Stimulated activated CD4-positive, alpha-beta T cell treated with anti-CD3 and anti-CD28 coated beads, Interleukin-4, amount 100 ng/mL, for 4 hours (primary cell): ENCODE measurements at regions not wholly inside any gene's neighbourhood (a gene's known extent, or its start where the extent isn't known, plus 50 kb on each side); places are given as distances from the start of the nearest gene placed in this dataset.

Experiments
- DNase-seq, 2 experiments: peaks; one replicate each; pipeline ENCODE4 v3.0.0-alpha.2; 2020

DNA sequence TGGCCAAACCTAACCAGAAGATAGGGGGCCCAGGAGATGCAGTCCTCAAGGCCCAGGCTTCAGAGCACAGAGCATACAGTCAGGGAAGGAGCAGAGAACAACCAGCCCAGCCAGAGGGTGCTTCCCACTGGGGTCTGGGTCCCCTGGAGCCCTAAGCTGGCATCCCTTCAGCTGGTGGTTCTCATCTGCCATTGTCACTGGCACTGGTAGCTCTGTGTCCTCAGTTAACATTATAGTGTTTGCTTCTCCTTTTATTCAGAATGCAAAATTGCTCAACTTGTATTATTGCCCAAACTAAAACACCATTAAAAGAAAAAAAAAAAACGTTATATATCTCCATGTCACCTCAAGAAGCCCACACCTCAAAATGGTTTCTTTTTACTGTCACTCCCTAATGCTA lies 219.2 kb downstream of the ENC1 start:
- no peak for DNase-seq

DNA sequence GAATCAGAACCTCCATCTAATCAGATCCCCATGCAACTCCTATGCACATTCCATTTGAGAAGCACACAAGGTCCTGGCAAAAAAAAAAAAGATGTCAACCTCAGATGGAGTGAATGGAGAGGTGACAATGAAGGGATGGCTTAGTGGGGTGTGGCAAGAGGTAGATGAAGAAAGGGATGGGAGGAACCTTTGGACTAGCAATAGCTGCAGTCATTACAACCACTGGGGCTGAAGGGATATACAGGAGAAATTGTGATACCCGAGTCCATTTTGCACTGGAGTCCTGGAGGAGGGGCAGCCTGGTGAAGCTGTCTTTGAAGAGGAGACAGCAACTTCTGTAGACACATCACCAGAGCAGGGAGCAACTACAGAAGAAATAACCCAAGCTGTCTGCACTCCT lies 219.6 kb downstream of the ENC1 start:
- DNase-seq = no peak

DNA sequence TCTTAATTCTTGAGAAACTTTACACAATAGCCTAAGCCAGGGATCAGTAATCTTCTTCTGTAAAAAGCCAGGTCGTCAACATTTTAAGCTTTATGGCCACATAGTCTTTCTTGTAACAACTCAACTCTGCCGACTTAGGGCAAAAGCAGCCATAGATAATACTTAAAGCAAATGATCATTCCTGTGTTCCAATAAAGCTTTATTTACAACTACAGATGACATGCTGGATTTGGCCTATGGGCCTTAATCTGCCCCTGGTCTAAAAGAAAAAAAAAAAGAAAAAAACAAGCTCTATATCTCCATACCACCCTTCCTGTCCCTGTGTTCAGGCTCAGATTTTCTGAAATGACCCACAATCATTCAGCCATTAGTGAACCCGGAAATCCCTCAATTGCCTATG lies 220.3 kb downstream of the ENC1 start:
- DNase-seq = no peak

DNA sequence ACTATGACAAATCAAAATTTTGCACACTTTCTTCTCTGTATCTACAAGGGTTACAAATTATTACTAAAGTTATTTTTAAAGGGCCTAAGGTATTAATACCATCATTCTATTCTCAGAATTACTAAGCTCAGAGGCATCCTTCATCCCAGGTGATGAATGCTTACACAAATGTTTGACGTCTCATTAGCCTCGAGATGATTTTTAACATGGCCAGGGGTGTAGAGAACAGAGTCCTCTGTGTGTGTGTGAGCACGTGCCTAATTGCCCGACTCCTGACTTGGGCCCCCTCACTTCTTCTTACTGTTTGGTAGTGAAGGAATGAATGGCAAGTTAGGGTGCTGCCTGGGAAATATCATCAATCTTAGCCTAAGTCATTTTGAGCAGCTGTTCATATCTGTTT lies 221.1 kb downstream of the ENC1 start:
- no peak for DNase-seq

DNA sequence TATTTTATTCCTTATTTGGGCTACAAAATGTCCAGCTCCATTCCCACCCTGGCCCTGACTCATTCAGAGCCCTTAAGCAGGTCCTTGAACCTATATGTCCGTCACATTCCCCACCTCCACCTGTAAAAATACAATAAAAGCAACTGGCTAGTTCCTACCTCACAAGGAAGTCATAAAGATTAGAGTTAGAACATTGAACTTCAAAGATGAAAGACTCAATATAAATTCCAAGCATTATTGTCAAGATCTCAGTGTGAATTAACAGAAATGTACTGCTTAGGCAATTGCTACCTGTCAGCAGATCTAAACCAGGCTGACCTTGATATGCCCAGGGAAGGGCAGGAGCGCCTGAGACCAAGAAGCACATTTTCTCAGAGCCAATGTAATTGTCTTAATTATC lies 221.8 kb downstream of the ENC1 start:
- no peak for DNase-seq

DNA sequence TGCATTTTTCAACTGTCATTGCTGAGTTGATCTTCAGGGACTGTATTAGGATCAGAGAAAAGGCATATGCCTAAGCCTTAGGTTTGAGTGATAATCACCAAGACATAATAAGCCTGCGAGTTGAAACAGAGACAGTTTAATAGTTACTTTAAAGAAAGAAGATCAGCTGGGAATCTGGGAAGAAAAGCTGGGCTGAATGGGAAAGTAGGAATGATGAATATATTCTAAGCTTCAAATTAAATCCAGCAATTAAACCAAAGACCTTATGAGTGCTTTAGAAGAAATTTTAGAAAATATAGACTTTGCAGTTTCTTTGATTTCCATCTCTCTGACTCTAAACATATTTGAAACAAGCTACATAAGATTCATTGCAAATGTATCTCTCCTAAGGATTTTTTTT lies 222.3 kb downstream of the ENC1 start:
- no peak for DNase-seq

DNA sequence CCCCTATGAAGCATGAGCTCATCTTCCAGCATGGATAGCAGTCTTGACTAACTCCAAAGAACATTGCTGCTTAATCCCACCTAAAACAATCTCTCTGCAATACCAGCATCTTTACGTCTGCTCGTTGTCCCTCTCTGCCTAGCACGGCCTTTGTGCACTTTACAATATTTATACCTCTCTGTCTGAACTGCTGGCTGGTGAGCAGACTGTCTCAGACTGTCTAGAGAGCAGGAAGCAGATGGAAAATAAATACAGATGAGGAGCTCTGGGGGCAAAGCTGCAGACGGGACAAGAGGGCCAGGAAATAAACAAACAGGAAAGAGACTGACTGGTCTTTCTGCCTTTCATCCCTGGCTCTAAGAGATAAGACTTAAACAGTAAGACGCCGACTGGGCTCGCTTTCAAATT lies 224.8 kb downstream of the ENC1 start:
- DNase-seq = no peak

DNA sequence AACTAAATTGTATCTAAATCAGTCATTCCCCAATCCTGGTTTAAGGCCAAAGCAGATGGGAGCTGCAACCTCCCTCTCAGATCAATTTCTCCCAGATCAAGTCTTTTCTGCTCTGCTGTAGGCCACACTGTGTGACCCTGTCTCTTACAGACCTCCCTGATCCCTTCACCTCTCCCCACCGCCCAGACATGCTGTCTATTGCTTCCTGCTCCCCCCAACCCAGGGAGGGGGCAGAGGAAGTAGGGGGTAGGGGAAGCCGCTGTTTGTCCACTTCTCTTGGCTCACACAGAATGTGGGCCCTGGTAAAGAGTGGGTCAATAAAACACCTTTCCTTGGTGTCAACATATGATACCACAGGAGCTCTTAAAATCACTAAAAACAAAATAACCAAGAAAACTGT lies 226.3 kb downstream of the ENC1 start:
- DNase-seq = no peak

DNA sequence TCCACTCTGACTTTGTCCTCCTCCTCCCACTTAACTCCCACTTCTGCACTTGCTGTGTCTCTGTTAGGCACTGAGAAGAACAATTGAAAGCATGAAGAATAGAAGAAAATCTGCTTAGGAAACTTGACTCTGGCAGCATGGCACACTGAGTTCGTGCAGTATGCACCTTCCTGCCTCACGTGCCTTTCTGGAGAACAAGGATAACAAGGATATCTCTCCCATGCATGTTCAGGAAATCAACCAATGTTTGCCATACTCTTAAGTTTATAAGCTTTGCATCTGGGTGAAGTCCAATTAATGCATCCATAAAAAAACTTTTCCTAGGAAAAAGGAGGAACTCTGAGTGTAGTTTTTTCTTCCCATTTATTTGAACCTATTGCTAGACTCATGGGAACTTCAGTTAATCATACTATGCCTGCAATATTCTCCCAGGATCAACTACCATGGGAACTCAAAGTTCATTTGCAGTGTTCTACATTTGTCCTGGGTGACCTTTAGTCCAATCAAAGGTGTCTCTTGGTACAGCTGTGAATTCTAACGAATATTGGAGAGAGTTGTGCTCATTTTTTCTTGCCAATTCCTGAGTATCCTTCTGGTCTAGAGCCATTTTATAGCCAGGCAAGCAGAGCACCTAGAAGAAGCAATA lies 227.0 kb downstream of the ENC1 start:
- no peak for DNase-seq

DNA sequence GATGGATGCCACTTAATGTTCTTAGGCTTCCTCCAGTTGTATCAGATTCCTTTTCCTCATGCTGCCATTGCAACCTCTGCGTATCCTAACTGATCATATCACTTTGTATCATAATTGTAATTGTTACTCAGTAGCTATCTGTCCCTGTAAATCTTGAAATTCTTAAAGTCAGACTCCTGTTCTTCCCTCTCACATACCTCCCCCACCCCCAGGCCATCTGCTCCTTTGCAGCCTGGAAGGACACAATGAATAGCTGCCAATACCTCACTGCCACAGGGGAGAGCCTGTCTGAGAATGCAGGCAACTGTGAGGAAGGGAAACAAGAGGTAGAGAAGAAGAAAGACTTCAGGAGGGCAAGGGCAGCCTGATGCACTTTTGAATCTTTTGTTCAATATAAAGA lies 228.5 kb downstream of the ENC1 start:
- DNase-seq = no peak

DNA sequence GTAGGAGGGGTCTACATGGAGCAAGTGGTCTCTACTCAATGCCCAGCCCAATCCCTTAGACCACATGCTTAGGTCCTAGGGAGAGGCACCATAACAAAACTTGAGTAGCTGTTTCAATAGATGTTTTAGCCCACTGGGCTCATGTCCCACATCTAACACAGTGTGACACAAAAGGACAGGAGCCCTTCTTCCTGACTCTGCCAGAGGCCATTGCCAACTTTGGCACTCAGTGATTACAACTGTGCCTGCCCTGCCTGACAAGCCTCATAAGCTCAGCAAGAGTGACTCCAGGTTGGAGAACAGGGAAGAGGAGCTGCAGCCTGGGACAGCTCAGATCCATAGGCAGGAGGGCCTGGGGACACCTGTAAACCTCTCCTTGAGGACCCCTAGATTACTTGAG lies 230.8 kb downstream of the ENC1 start:
- DNase-seq = no peak

DNA sequence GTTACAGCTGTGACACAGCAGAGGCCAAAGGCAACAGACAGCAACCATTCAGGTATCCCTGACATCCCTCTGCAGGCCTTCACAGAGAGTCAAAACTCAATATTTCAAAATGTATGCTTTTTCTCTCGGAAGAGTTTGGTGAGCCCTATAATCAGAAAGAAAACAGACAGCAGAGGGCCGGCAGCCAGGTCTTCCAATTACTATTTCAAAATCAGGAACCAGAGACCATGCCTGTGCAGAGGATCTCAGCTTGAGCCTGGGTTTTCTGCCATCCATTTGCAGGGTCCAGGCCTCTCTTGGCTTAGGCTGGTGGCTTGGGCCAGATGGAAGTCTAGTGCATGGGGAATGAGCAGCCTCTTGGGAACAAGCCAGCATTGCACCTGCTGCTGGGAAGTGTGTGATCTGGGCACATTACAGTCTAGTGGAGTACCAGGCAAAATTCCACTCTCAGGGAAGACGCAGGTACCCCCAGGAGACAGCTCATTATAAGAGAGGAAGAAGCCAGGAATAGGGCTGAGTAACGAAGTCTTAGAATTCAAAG lies 231.3 kb downstream of the ENC1 start:
- DNase-seq = no peak

DNA sequence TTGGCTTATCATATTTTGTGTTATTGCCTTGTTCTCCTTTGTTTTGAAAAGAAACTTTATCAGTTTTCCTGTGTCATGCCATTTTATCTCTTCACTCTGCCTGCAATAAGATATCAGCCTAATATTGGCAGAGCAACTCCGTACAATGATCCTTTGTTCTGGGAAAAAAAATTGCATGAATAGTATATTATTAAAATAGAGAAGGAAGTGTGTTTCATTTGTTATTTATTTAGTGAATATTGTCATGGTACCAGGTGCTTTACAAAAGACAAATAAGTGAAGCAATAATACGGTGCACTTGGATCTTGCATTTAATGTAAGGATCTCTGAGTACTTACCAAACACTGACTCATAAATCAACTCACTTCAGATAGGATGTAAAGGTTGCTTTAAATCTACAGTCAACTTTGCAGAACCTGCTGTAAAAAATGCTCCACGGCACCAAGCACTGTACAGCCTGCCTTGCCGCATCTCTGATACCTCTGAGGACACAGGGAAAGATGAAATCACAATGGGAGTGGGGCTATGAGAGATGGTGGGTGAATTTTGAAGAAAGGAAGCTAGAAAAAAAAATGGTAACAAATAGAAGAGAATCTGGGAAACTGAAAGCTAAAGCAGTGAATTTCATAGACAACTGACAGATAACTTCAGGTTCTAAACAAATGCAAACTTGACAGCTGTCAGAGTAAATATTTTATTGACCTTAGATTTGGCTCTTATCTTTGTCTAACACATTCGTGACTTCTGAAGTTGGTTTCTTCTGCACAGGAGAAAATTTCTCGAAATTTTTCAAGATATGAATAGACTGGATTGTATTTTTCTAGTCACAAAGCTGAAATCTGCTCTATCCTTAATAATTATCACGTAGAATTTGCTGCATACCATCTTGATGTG lies 232.1 kb downstream of the ENC1 start:
- no peak for DNase-seq

DNA sequence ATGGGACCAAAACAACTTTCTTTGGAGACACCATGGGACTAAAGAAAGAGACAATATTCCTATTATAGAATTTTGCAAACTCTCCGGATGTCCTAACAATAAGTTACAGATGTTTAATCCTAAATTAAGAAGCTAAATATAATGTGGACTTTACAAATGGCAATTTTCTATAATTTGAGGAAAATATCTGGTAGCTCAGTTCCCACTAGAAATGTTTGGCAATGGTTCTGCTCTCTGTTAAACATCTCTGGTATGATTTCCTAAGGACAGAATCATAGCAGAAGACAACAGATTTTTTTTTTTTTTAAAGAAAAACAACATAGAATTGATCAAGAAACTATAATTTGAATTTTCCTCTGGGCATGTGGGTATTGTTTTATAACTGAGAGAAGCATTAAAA lies 232.8 kb downstream of the ENC1 start:
- DNase-seq = no peak

DNA sequence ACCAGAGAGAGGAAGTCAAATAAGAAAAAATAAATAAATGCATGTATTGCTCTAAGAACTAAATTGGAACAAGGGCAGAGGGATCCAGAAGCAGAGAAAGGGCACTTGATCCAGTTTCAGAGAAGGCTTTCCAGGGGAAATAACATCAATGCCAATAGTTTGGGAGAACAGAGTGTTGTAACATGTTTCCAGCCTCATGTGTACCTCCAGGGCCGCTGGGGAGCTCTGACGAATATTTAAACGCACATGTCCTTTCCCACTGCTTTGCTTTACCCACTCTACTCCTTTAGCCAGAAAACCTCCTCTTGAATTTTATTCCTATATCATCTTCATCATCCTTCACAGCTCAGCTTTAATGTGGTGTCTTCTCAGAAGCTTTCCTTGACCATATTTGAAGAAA lies 233.7 kb downstream of the ENC1 start:
- DNase-seq = no peak

DNA sequence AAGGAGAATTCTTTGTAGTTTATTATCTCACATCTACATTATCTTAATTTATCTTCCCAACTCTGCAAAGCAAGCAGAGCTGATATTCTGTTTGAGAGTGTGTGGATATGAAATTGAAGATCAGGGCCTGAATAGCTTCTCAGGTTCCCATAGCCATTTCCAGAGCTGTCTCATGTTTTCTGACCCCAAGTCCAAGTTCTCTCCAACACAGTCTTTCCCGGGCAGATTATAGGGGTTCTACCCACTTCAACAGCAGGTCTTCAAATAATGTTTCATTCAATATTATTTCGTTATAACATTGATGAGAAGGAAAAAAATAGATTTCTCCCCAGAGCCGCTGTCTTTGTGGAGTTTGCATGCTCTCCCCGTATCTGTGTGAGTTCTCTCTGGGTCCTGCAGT lies 234.9 kb downstream of the ENC1 start:
- no peak for DNase-seq

DNA sequence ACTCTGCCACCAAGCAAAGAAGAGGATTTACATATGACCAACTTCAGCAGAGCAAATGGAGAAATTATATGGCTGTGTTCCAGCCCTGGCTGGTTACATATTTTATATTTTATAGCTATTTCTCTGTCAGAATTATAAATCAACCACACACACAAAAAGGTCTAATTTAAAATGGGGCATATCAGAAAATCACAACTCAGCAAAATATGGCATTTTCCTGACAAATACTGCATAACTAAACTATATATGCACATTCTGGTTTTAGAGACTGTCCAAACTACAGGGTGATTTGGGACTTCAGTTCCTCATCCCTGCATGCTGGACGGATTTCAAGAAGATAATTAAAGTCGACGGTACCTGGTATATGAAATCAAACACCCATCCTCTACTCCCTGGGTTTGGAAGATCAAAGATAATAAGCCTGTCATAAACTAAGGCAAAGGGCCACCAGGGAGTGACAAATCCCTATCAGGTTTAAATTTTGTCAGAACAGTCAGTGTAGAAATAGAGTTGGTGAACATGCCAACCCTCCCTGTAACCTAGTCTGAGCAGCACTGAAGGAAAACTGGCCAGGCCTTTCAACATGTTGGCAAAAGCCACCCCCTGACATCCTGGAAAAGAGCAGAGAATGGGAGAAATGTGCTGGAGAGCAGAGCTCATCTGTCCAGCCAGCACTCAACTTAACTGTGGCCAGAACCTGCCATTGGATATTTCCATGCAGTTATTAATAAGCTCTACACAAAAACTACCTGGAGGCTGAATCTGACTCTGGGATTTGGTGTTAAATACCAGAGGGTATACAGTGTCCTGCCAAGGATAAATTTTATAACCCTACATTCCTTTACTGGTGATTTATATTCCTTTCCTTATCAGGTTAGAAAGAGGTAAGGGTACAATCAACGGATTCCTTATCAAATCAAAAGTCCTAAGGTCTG lies 235.7 kb downstream of the ENC1 start:
- no peak for DNase-seq

DNA sequence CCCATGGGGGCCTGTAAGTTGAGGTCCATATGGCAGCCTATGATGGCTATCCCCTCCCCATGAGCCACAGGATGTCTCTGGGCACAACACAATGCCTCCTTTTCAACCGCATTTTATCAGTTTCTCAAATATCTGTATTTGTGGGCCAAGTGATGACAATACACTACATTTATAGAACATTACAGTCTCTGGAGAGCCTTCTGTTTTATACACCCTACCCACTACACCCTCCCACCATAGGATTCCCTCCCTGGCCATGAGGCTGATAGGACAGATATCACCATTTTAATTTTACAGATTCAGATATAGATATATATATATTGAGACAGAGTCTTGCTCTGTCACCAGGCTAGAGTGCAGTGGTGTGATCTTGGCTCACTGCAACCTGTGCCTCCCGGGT lies 236.8 kb downstream of the ENC1 start:
- no peak for DNase-seq

DNA sequence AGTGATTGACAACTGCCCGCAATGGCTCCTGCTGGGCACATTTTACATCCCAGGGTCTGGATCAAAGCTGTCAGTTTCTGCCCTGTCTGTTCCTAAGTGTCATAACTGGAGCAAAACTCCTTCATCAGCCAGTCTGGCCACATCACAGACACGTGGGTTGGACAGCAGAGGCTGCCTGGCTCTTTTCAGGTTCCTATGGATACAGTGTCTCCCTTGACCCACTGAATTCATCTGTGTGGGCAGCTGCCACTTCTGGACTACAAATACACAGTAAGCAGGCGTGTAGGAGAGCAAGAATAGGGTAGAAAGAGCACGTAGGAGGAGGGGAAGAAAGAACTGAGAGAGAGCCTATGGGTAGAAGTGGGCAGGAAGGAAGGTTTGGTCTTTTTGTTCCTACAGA lies 238.0 kb downstream of the ENC1 start:
- no peak for DNase-seq

DNA sequence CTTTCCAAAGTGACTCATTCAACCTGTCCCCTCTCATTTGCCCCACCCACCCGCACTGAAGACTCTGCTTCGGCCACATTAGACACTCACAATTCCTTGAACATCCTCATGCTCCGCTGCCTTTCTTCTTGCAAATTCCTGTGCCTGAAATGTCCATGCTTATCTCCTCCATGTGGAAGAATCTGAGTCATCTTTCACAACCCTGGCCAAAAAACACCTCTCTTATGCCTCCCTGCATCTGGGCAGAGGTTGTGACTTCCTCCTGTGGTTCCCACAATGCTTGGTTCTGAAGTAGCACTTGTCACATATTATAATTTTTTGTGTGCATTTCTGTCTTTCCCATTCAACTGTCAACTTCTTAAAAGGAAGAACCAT lies 238.6 kb downstream of the ENC1 start:
- no peak for DNase-seq

DNA sequence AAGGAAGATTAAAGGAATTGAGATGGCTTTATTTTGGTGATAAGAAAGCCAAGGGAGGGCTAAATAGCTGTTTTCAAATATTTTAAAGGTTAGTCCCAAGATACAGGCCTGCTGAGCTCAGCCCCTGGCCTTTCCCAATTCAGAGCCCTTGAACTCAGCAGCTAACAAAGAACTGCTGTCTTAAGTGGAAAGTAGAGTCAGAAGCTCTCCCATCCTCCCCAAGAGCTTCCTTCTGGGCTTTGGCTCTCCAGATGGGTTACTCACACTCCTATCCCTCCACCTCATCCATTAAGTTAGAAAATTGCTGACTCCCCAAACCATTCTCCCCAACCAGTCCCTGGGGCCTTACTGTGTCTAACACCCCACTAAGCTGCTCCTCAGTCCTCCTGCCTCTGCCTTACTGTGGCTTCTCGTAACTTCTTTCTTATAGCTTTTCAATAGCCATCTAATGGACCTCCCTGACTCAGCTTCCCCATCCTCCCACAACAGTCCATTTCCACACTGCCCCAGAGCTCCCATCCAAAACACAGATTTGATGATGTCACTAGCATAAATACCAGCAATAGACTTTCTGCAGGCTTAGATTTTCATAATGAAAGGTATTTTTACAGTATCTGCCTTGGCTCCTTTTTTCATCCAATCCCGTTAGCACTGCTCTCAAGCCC lies 239.1 kb downstream of the ENC1 start:
- no peak for DNase-seq

DNA sequence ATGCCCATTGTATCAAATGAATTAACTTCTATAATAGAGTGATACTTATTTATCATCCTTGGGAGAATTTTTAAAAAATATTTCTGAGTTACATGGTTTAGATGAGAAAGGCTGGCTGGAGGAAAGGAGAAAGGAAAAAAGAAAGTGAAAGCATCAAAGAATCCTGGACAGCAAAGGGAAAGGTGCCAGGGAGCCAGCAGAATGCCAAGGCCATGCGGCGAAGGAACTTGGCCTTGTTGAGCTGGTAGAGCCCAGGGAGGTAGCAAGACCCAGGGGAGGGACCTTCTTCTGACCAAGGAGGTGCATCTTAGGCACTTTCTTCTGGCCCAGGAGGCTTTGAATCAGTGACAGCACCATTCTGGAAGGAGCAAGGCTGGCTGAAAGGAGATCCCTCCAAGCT lies 240.5 kb downstream of the ENC1 start:
- no peak for DNase-seq
